ENCODE measurements at regions not wholly inside any gene's neighbourhood (a gene's known extent, or its start where the extent isn't known, plus 50 kb on each side); places are given as distances from the start of the nearest gene placed in this dataset.

DNA sequence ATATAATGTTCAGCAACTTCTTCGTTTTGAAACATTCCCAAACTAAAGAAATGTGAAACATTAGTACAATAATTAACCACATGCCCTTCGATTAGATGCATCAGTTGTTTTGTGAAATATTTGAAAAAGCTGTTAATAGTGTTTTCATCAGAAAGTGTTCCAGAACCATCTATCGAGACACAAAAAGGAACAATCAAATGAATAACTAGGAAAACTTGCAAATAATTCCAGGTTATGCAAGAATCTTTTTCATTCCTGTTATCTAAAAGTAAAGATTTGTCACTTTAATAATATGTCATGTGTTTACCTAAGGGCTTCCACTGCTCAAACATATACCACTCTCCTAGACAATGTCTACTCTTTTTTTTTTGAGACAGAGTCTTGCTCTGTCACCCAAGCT is 904.2 kb upstream of the MIR17HG start:
- TF ChIP-seq SP1 (CRISPR knock-in tag; IDR thresholded peaks at IDR 0.05) (no peak), SMC3 (conservative IDR thresholded peaks at IDR 0.05; ENCODE audit: insufficient read depth, low read depth, low read length) (no peak), STAG1 (CRISPR knock-in tag; IDR thresholded peaks at IDR 0.05; ENCODE audit: borderline replicate concordance) (no peak)
- TF ChIP-seq, protein P1, sequence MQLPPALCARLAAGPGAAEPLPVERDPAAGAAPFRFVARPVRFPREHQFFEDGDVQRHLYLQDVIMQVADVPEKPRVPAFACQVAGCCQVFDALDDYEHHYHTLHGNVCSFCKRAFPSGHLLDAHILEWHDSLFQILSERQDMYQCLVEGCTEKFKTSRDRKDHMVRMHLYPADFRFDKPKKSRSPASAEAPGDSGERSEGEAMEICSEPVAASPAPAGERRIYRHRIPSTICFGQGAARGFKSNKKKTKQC (CRISPR knock-in tag; IDR thresholded peaks at IDR 0.05) = no peak

Measured in K562 (cell line).